ENCODE measurements at regions not wholly inside any gene's neighbourhood (a gene's known extent, or its start where the extent isn't known, plus 50 kb on each side); places are given as distances from the start of the nearest gene placed in this dataset. TPM values are rescaled to one million over a fixed set of nuclear protein-coding genes. Genes with fewer than 3 reads are reported as not detected.
"Not testable (repeated sequence)": the region's sequence is repeated elsewhere in the genome, so short reads cannot be mapped to it uniquely, and the experiment has no call there.

GRCh38 chr16:29062235-29062634, 77.4 kb downstream of the LAT start:
- H4K20me1 ChIP-seq (ENCODE audit: low read depth); DNase-seq (ENCODE audit: low spot score); H3K27ac ChIP-seq; H3K27ac Mint-ChIP-seq; H3K79me2 ChIP-seq (ENCODE audit: low read depth); H3K9me3 ChIP-seq (ENCODE audit: low read depth); H3K9ac ChIP-seq; H3K27me3 Mint-ChIP-seq (ENCODE audit: insufficient read depth, low read depth); H3K9me3 Mint-ChIP-seq; H3K36me3 Mint-ChIP-seq; H3K4me1 Mint-ChIP-seq; H3K4me3 ChIP-seq; H3K36me3 ChIP-seq; H3K27me3 ChIP-seq; H3K4me3 Mint-ChIP-seq; H3F3A ChIP-seq (ENCODE audit: low read depth); H3K4me1 ChIP-seq; H3K4me2 ChIP-seq; H2AFZ ChIP-seq (replicated peaks): not testable (repeated sequence)

- H3K27me3 Mint-ChIP-seq (ENCODE audit: insufficient read depth, low read depth); H3K36me3 Mint-ChIP-seq: not testable (repeated sequence)
Measured at GRCh38 chr16:29061467-29061921, 76.6 kb downstream of the LAT start.

GRCh38 chr16:29060022-29060810, 75.4 kb downstream of the LAT start:
- not testable (repeated sequence) for H3K4me3 ChIP-seq; H3K36me3 ChIP-seq; H3K27ac ChIP-seq; H3K27me3 Mint-ChIP-seq (ENCODE audit: insufficient read depth, low read depth); H3K27me3 ChIP-seq; H3F3A ChIP-seq (ENCODE audit: low read depth); H3K9ac ChIP-seq; H3K4me1 ChIP-seq; H2AFZ ChIP-seq (replicated peaks); H3K9me3 Mint-ChIP-seq; H4K20me1 ChIP-seq (ENCODE audit: low read depth); H3K9me3 ChIP-seq (ENCODE audit: low read depth); DNase-seq (ENCODE audit: low spot score); H3K4me1 Mint-ChIP-seq; H3K4me3 Mint-ChIP-seq; H3K79me2 ChIP-seq (ENCODE audit: low read depth); H3K36me3 Mint-ChIP-seq; H3K27ac Mint-ChIP-seq; H3K4me2 ChIP-seq

More at GRCh38 chr16:29061467-29061921, 76.6 kb downstream of the LAT start:
- not testable (repeated sequence) for H4K20me1 ChIP-seq (ENCODE audit: low read depth); H3K27ac ChIP-seq; H3K4me1 Mint-ChIP-seq; H3K4me1 ChIP-seq; H3K27me3 ChIP-seq; DNase-seq (ENCODE audit: low spot score); H3F3A ChIP-seq (ENCODE audit: low read depth); H3K9me3 Mint-ChIP-seq; H3K36me3 ChIP-seq; H3K4me3 ChIP-seq; H3K9me3 ChIP-seq (ENCODE audit: low read depth); H3K4me2 ChIP-seq; H2AFZ ChIP-seq (replicated peaks); H3K4me3 Mint-ChIP-seq; H3K27ac Mint-ChIP-seq; H3K9ac ChIP-seq; H3K79me2 ChIP-seq (ENCODE audit: low read depth)

GRCh38 chr16:29059575-29059974, 74.7 kb downstream of the LAT start:
- H3K4me3 Mint-ChIP-seq; H3K36me3 Mint-ChIP-seq; H3K36me3 ChIP-seq; H3K27me3 Mint-ChIP-seq (ENCODE audit: insufficient read depth, low read depth); H3K27ac ChIP-seq; H3F3A ChIP-seq (ENCODE audit: low read depth); H2AFZ ChIP-seq (replicated peaks); H3K9me3 Mint-ChIP-seq; H3K4me1 Mint-ChIP-seq; DNase-seq (ENCODE audit: low spot score); H3K4me3 ChIP-seq; H3K27me3 ChIP-seq; H4K20me1 ChIP-seq (ENCODE audit: low read depth); H3K4me2 ChIP-seq; H3K27ac Mint-ChIP-seq; H3K9me3 ChIP-seq (ENCODE audit: low read depth); H3K9ac ChIP-seq; H3K4me1 ChIP-seq; H3K79me2 ChIP-seq (ENCODE audit: low read depth): not testable (repeated sequence)

Small RNA genes lying in the stretch of these regions (small RNA-seq; reads per million reads assigned to genes)
- not detected for gene AC025279.1
- gene SNX29P2, result not detected
